ENCODE measurements at regions not wholly inside any gene's neighbourhood (a gene's known extent, or its start where the extent isn't known, plus 50 kb on each side); places are given as distances from the start of the nearest gene placed in this dataset.
"Not testable (repeated sequence)": the region's sequence is repeated elsewhere in the genome, so short reads cannot be mapped to it uniquely, and the experiment has no call there.

DNA sequence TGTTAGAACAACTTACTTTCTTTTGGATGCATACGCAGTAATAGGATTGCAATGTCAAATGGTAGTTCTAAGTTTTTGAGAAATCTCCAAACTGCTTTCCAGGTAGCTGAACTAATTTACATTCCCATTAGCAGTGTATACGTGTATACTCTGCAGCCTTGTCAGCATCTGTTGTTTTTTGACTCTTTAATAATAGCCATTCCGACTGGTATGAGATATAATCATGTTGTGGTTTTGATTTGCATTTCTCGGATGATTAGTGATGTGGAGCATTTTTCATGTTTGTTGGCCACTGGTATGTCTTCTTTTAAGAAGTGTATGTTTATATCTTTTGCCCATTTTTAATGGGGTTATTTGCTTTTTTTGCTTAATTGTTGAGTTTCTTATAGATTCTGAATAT is 76.9 kb upstream of the HNRNPA1L2 start:
- not testable (repeated sequence) for DNase-seq

DNA sequence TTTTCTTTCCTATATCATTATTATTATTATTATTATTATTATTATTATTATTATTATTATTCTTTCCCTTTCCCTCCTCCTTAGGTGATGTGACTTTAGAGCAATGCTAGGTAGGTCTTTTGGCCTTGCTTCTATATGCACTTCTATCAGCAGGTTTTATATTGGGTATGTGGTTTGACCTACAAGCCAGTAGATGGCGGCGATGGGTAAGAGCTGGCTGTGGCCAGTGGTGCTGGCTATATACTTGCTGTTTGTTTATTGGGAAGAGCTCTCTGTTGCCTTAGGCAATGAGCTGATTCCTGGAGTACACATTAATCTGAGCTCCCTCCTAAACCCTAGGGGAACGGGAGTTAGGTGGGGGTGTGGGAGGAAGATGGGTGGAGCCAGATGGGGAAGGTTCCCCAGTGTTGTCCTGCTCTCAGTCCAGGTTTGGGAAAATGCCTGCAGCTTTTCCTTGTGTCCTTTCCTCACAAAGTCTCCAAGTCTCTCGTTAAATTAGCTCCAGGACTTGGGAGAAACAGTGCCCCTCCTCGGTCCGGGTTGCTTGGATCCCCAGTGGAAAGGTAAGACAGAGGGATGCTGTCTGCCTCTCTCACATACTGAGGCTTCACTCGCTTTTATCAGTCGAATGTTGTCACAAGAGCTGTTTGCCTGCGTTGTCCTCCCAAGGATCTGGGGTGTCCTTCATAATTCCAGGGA is 72.2 kb upstream of the HNRNPA1L2 start:
- peak; percentile 23 for DNase-seq

DNA sequence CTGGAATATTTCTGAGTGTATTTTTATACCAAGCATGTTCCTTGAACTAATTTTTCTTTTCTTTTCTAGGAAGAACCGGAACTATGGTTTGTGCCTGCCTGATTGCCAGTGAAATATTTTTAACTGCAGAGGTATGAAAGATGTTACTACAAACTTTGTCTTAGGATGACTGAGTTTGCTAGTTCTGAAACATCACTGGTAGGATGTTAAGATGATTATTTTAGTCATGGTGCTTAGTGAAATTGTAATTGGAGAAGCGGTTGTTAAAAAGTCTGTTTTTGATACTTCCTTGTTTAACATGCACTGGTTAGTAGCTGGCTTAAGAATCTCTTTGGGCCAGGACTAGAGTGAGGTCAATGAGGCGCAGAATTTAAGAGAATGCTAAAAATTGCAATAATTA is 71.1 kb upstream of the HNRNPA1L2 start:
- not testable (repeated sequence) for DNase-seq

DNA sequence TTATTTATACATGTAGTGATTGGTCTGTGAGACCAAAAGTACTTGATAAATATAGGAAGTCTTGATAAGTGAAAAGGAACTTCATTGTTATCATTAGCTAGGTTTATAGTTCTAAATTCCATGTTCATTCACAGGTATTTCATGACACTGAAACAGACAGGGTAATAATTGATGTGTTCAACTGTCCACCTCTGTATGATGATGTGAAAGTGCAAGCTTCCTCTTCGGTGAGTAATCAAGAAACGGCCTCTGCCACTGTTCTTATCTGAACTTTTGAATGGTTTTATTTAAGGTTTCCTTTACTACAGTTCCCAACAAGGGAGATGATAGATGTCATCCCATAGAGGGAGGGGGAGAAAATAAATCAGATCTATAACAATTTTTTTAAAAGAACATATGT is 59.3 kb upstream of the HNRNPA1L2 start:
- DNase-seq: not testable (repeated sequence)

Measured in stimulated activated CD4-positive, alpha-beta T cell treated with anti-CD3 and anti-CD28 coated beads, Interleukin-15, amount 100 ng/mL, for 24 hours (primary cell).